GM21786 (cell line): ENCODE measurements at regions not wholly inside any gene's neighbourhood (a gene's known extent, or its start where the extent isn't known, plus 50 kb on each side); places are given as distances from the start of the nearest gene placed in this dataset.
"Not testable (repeated sequence)": the region's sequence is repeated elsewhere in the genome, so short reads cannot be mapped to it uniquely, and the experiment has no call there.

ENCODE experiments used
- ATAC-seq: cut with Tn5 transposase; IDR thresholded peaks from one replicate; pipeline ENCODE4 v1.9.1; 2021; ENCODE audit not compliant: unreplicated experiment

GRCh38 chr4:12712648-12713339 is 771.3 kb downstream of the RAB28 start:
- no peak for ATAC-seq

DNA sequence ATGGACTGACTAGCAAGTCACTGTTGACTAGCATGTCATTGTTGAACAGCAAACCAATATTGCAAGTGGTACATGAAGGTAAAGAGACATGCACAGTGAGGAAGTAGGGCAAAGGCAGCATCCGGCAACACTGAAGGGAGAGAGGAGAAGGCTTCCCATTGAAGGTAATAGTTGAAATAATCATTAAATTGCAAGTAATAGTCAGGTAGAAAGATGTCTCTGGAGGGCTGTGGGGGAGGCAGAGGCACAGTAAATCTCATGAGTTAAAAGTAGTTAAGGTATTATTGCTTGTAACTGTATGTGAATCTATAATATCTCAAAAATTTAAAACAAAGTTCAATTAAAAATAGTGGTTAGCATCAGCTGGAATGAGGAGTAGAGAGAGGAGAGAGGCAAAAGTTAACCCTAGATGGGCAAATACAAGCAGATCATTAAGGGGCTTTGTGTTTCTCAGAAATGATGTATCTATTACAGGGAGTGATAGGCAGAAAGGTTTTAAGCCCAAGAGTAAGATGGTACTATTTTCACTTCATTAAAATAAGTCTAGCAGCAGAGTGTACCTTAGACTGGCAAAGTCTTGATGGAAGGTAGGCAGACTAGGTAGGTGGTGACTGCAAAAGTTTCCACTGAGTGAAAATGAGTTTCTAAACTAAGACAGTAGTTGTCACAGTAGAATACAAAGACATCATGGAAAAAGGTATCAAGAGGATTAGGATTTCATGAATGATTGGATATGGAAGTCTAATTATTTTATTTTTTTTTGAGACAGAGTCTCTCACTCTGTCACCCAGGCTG is 776.6 kb downstream of the RAB28 start:
- no peak for ATAC-seq

GRCh38 chr4:12703036-12703435 is 781.1 kb downstream of the RAB28 start:
- ATAC-seq, result no peak

- ATAC-seq, result no peak
Measured at GRCh38 chr4:12701384-12701783, 782.8 kb downstream of the RAB28 start.

DNA sequence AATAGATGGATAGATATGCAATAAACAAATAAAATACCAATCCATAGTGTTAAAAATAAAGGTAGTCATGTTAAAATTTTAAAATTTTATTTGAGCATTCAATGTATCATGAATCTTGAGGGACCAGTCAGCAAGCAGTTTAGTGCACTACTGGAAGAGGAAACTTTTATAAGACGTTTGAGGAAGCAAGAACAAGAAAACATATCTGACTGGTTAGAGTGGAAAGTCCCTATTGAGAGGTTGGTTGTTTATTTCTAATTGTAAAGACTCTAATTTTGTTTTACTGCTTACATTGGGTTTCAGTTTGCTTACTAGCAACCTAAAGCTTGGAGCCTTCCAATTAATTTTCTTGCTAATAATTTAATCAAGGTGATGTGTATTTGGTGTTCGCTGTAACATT is 786.2 kb downstream of the RAB28 start:
- no peak for ATAC-seq

- no peak for ATAC-seq
Measured at GRCh38 chr4:12692815-12693214, 791.3 kb downstream of the RAB28 start.

DNA sequence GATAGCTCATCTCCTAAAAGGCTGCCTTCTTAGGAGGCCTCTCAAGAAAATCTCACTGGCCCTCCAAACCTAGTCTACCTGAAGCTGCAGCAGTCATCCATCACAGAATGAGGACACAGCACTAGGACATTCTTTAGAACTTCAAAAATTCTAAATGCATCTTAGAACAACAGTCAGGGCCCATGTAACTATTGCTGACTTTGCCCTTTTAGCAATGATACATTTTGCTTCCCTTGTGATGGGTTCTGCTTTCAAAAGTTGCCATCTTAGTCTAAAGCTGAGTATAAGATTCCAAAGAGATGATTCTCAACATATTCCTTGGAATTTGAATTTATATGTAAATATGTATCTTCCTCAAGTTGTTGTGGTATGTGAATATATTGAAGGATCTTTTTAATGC is 793.0 kb downstream of the RAB28 start:
- no peak for ATAC-seq

GRCh38 chr4:12689457-12689856 is 794.7 kb downstream of the RAB28 start:
- no peak for ATAC-seq

- no peak for ATAC-seq
Measured at GRCh38 chr4:12679217-12679616, 804.9 kb downstream of the RAB28 start.

- ATAC-seq, result no peak
Measured at GRCh38 chr4:12674184-12674583, 810.0 kb downstream of the RAB28 start.

- no peak for ATAC-seq
Measured at GRCh38 chr4:12672303-12672702, 811.8 kb downstream of the RAB28 start.

DNA sequence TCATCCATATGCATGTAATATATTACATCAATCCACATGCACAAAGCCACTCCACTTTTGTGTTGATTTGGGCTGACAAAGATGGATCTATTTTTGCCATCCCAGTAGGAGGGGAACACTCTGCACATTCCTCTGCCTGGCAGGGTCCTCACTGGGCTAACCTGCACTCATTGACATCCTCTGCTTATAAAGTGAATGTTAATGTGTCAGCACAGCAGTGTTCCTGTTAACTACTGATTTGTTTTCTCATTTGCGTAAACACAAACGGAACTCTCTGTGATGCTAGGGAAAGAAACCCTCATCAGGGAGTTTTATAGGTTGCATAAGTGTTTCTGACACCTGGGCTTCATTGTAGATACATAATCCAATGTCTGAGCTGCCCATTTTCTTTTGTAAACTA is 826.0 kb downstream of the RAB28 start:
- no peak for ATAC-seq

DNA sequence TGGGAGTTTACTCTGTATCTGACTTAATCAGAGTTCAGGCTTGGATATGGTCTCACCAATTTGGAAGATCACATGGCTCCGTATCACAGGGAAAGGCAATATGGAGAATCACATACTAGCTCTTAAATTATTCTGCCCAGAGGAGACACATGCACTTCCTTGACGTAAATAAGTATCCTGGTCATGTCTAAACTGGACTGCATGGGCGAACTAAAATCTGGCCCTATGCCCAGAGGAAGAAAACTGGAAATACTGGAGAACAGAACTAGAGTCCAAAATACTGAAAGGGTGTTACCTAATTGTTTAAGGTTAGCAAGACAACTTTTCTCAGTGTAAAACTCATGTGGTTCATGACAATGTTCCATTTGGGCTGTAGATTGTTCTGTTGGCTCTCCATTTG is 832.3 kb downstream of the RAB28 start:
- ATAC-seq, result no peak

DNA sequence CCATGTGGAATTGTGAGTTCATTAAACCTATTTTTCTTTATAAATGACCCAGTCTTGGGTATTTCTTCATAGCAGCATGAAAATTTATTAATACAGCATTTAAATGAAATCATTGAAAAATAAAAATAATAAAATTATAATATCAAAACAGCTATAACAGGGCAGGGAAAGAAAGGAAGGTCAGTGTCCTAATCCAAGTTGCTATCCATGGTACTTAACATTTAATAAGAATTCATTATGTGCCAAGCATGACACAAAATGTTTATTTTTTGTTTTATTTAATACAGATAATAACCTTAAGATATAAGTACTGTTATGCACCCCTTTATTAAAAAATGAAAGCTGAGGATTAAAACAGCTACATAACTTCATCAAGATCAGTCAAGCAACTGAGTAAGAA is 838.4 kb downstream of the RAB28 start:
- ATAC-seq, result no peak

DNA sequence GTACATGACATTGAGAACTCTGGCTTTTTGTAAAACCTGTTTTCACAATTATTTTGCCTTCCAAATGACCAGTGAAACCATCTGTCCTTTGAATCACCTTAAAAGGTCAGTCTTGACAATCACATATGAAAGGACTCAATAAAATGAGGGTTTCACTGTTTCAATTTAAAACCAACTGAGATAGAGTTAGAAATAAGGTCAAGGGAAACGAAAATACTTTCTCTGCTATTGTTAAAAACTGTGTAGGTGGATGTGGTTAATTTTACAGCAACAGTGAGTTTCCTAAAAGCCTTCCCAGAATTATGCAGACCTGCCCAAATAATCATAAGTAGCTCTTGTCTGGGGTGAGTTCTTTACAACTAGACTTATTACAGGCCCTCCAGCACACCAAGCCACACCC is 839.9 kb downstream of the RAB28 start:
- no peak for ATAC-seq

GRCh38 chr4:12636191-12636590 is 847.9 kb downstream of the RAB28 start:
- no peak for ATAC-seq

DNA sequence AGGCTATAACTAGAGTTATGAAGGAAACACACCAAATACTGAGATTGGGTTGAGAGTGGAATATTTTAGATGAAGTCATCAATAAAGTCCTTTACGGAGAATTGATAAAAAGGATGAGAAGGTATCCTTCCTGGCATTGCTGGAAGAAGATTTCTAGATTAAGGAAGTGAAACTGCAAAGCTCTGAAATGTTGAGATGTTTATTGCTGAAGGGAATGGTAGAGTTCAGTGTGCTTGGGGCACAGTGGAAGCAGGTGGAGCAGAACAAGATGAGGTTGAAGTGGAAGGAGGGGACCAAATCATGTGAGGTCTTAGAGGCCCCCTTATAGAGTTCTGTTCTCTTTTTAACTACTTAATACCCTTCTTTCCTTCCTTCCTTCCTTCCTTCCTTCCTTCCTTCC is 848.5 kb downstream of the RAB28 start:
- ATAC-seq, result no peak

DNA sequence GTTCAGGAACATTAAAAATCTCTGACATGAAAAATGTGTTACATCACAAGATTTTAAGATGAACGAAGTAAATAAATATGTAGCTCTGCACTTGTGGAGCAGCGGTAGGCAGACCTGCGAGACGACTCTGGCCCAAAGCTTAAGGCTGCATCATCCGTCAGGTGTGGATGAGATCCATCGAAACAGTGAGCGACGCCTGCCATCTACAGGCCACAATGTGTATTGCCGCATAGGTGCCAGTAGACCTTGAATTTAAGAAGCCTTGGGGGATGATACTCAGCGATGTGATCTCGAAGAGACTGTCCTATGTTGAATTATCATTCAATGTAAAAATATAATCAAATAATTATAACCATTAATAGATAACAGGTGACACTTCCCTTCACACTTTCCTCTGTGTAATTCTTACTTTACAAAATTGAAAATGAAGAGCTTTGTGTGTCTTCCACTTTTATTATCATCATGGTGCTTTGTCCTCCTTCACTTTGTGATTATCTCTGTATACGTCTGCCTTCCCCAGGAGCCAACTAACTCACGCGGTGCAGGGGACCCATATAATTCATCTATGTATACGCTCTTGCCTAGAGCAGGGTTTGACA is 851.0 kb downstream of the RAB28 start:
- ATAC-seq, result peak; percentile 97

DNA sequence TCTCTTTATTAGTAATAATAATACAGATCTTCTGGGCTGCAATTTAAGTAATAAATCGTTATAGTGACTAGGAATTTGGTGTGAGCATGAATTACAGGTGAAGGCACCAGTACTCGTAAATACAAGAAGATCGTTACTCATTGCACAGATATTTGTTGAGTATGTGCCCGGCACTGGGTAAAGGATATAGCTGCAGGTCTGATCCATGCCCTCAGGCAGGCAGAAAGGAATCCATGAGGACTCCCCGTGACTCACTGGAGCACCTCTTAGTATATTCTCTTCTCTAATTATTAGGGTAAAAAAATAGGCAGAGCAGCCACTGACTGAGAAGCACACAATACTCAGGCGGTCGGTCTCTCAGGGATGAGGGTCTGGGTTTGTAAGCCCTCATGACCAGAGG is 868.3 kb downstream of the RAB28 start:
- ATAC-seq, result no peak

DNA sequence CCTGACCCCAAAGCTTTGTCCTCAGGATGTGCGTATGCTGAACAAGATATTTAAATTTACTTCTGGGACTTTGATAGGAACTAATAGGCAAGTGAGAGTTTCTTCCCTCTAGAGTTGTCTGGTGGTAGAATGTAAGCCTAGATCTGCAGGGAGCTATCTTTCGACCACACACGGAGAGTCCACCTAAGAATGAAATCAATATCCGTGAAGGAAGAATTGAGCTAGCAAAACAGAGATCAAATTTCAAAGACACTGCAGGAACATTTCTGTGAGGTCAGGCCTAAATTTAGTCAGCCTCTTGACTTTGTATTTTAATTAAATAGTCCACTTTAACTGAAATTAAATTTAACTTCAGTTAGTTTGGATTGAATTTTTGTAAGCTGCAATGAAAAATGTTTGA is 871.3 kb downstream of the RAB28 start:
- ATAC-seq, result no peak

- not testable (repeated sequence) for ATAC-seq
Measured at GRCh38 chr4:12609212-12609875, 874.8 kb downstream of the RAB28 start.

DNA sequence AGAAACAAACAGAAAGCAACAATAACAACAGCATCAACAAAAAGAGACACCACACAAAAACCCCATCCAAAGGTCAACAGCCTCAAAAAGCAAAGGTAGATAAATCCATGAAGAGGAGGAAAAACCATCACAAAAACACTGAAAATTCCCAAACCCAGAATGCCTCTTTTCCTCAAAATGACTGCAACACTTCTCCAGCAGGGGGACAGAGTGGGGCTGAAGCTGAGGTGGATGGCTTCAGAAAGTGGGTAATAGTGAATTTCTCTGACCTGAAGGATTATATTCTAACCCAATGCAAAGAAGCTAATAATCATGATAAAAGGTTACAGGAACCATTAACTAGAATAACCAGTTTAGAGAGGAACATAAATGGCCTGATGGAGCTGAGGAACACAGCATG is 888.2 kb downstream of the RAB28 start:
- ATAC-seq, result no peak
